VCaP (cell line): ENCODE measurements at regions not wholly inside any gene's neighbourhood (a gene's known extent, or its start where the extent isn't known, plus 50 kb on each side); places are given as distances from the start of the nearest gene placed in this dataset.

ENCODE experiments used
- H3K27ac ChIP-seq: fragments of 450-650 bp; 2 replicates; pipeline ENCODE4 v1.5.1; 2017
- CTCF ChIP-seq: fragments of 450-650 bp; conservative IDR thresholded peaks from 2 replicates; pipeline ENCODE4 v1.5.1; 2017; ENCODE audit warnings: mild to moderate bottlenecking, moderate library complexity

GRCh38 chr5:117863586-117864296, 1124.6 kb downstream of the DTWD2 start:
- TF ChIP-seq CTCF: no peak
- no peak overlapping the region for H3K27ac ChIP-seq

- no peak overlapping the region for H3K27ac ChIP-seq
- TF ChIP-seq CTCF: no peak
Measured at GRCh38 chr5:117860550-117860949, 1127.8 kb downstream of the DTWD2 start.

- no peak overlapping the region for H3K27ac ChIP-seq
- no peak for TF ChIP-seq CTCF
Measured at GRCh38 chr5:117859176-117859575, 1129.2 kb downstream of the DTWD2 start.

GRCh38 chr5:117856713-117857112, 1131.6 kb downstream of the DTWD2 start:
- H3K27ac ChIP-seq: no peak overlapping the region
- TF ChIP-seq CTCF: no peak

- H3K27ac ChIP-seq: no peak overlapping the region
- TF ChIP-seq CTCF: no peak
Measured at GRCh38 chr5:117837786-117838185, 1150.6 kb downstream of the DTWD2 start.

GRCh38 chr5:117833691-117834090, 1154.7 kb downstream of the DTWD2 start:
- H3K27ac ChIP-seq: no peak overlapping the region
- TF ChIP-seq CTCF: no peak

GRCh38 chr5:117829646-117830045, 1158.7 kb downstream of the DTWD2 start:
- no peak for TF ChIP-seq CTCF
- H3K27ac ChIP-seq: no peak overlapping the region
